Right atrium auricular region (tissue), 2 donors: ENCODE measurements at regions not wholly inside any gene's neighbourhood (a gene's known extent, or its start where the extent isn't known, plus 50 kb on each side); places are given as distances from the start of the nearest gene placed in this dataset.
A peak's percentile ranks its signal among the peaks of the same experiment; 100 is the strongest.

Experiments used
- DNase-seq: peaks from one replicate; pipeline ENCODE4 v3.0.0-alpha.2; 2019; ENCODE audit warnings: low spot score
- H3K27ac ChIP-seq, 2 donors: fragments of 200-600 bp; sonication (generic); 1 replicate in 1 of 2; 2 replicates in 1 of 2; pipeline ENCODE4 v1.5.1; 2016 to 2019
- H3K27me3 ChIP-seq, 2 donors: fragments of 200-600 bp; sonication (generic); one replicate each; pipeline versions ENCODE4 v1.5.1 to v1.6.0; 2017 to 2019
- H3K36me3 ChIP-seq: fragments of 200-600 bp; sonication (generic); one replicate; pipeline ENCODE4 v1.5.1; 2016
- H3K4me1 ChIP-seq, 2 donors: fragments of 200-600 bp; sonication (generic); one replicate each; pipeline versions ENCODE4 v1.5.1 to v1.6.0; 2017 to 2019
- H3K4me3 ChIP-seq, 2 donors: fragments of 200-600 bp; sonication (generic); 1 replicate in 1 of 2; 2 replicates in 1 of 2; pipeline ENCODE4 v1.5.1; 2017 to 2019; ENCODE audit warnings: mild to moderate bottlenecking in 1 of 2, moderate library complexity in 1 of 2
- H3K9me3 ChIP-seq, 2 donors: fragments of 200-600 bp; sonication (generic); one replicate each; pipeline ENCODE4 v1.5.1; 2019
- TF ChIP-seq, protein P1 (sequence below), 2 donors: fragments of 200-600 bp; sonication (generic); IDR thresholded peaks; one replicate each; pipeline ENCODE4 v1.5.1; 2019; ENCODE audit warnings: antibody characterized with exemption in 2 of 2

DNA sequence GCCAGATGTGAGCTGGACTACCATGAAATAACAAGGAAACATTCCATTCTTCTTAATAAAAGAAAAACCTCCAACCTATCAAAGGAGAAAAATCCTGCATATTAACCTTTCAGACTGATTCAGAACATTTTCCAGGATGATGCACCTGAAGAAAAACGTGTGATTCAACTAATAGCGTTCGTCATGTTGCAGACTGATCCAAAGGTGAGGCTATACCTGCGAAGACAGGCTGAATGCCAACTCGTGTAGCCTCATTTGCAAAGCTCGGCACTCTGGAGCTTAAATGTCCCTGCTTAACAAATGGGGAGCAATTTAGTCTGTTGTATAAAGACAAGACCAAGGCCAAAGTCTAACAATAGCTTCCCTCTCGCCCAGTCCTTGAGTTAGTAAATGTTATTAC is 172.0 kb upstream of the NOCT start:
- no peak overlapping the region for H3K4me3 ChIP-seq
- no peak overlapping the region for H3K27ac ChIP-seq
- H3K27me3 ChIP-seq, result no peaks in the 10 kb centered on the region
- H3K9me3 ChIP-seq, result no peaks in the 10 kb centered on the region
- TF ChIP-seq, protein P1, sequence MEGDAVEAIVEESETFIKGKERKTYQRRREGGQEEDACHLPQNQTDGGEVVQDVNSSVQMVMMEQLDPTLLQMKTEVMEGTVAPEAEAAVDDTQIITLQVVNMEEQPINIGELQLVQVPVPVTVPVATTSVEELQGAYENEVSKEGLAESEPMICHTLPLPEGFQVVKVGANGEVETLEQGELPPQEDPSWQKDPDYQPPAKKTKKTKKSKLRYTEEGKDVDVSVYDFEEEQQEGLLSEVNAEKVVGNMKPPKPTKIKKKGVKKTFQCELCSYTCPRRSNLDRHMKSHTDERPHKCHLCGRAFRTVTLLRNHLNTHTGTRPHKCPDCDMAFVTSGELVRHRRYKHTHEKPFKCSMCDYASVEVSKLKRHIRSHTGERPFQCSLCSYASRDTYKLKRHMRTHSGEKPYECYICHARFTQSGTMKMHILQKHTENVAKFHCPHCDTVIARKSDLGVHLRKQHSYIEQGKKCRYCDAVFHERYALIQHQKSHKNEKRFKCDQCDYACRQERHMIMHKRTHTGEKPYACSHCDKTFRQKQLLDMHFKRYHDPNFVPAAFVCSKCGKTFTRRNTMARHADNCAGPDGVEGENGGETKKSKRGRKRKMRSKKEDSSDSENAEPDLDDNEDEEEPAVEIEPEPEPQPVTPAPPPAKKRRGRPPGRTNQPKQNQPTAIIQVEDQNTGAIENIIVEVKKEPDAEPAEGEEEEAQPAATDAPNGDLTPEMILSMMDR (IDR thresholded peaks at IDR 0.05), result no peak
- H3K36me3 ChIP-seq, result no peaks in the 10 kb centered on the region
- DNase-seq, result no peak
- peaks cover 0 to 7% of the 10 kb centered on the region in 2 donors for H3K4me1 ChIP-seq

DNA sequence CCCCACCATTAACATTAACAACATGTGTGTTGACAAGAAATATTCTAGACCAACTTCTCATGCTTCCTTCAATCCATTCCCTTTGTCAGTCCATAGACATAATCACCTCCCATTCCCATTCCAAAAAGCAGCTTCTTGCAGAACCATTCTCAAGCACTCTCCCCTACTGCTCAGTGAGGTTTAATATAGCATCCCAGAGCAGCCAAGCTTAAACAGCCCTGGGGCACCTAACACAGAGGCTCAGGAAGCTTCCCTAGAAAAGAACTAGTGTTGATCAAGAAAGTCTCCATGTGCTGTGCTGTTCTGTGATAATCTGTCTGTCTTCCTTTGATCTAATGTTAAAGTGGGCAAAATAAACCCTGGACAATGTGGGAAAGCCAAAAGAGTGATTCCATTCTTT is 174.2 kb upstream of the NOCT start:
- TF ChIP-seq, protein P1 (IDR thresholded peaks at IDR 0.05), result no peak
- H3K36me3 ChIP-seq, result no peaks in the 10 kb centered on the region
- H3K9me3 ChIP-seq, result no peaks in the 10 kb centered on the region
- no peak overlapping the region for H3K4me3 ChIP-seq
- H3K27ac ChIP-seq, result no peak overlapping the region
- no peaks in the 10 kb centered on the region for H3K27me3 ChIP-seq
- DNase-seq, result no peak
- peaks cover 0 to 10% of the 10 kb centered on the region in 2 donors for H3K4me1 ChIP-seq

DNA sequence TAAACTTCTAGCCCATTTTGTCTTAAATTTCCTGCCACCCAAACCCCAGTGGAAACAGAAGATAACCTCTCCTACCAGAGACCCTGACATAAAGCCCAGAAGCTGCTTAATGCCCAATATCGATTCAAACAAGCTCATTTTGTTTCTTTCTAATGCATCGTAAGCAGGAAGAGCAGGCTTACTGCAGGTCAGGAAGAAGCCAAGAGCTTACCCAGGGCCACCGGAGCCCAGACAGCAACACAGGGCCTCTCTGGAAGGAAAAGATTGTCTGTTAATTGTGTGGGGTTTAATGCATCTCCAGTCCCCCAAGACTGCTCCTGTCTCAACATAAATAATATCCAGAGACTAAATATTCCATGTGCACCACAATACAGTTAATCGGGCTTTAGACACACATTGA is 177.3 kb upstream of the NOCT start:
- Histone ChIP-seq H3K4me3 (no peak overlapping the region), H3K4me1 (peaks cover 0 to 16% of the 10 kb centered on the region in 2 donors), H3K27me3 (no peaks in the 10 kb centered on the region), H3K9me3 (no peaks in the 10 kb centered on the region), H3K27ac (peak overlapping the region in 1 of 2 donors; percentile 5), H3K36me3 (no peaks in the 10 kb centered on the region)
- TF ChIP-seq, protein P1 (IDR thresholded peaks at IDR 0.05), result no peak
- no peak for DNase-seq

DNA sequence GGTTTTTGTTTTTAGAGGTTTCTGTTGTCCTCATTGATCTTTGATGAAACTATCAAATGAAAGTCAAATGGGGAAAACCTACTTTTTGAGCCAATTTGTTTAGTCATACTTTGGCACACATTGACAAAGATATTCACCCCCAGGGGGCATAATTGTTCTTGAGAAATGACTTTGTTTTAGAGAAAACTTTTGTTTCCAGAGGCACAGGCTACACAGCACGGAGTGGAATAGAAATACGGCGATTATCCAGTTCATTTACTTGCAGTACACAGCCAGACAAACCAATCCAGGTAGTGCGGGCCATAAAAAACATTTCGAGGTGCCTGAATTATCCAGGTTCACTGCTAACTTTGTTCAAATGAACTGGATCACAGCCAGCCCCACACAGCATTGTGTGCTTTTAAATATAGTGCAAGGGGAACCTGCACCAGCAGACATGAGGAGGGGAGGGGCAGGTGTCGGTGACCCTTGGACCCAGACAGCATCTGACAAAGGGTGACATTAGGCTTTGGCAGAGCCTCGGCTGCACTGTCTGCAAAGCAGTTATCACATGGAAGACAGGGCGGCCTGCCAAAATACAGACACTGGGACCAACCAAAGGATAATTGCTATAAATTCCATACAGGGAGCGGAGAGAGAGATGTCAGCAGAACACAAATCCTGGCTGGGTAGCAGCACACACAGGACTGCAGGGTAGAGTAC is 179.6 kb upstream of the NOCT start:
- TF ChIP-seq, protein P1 (IDR thresholded peaks at IDR 0.05), result peak in 1 of 2 donors; percentile 31

DNA sequence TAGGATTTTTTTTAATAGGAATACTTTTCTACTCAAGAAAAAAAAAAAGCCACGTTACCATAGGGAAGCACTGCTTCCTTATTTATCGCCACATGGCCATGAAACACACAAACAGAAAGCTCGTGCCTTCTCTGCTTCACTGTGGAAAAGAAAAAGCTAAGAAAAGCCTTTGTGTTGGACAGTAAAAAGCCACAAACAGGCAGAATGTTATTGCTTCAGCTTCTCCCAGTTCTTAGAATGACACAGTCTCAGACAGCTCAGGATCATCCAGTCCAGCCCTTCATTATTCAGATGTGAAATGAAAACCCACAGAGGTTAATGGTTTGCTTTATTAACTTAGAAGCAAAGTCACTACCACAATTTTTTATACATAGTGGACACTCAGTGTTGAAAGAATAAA is 181.6 kb upstream of the NOCT start:
- TF ChIP-seq, protein P1 (IDR thresholded peaks at IDR 0.05), result no peak
- no peak for DNase-seq
- Histone ChIP-seq H3K4me1 (peaks cover 0 to 10% of the 10 kb centered on the region in 2 donors), H3K36me3 (no peaks in the 10 kb centered on the region), H3K27ac (peak overlapping the region in 1 of 2 donors; percentile 11), H3K27me3 (no peaks in the 10 kb centered on the region), H3K4me3 (no peak overlapping the region), H3K9me3 (no peaks in the 10 kb centered on the region)

More for the DNA sequence above, 179.6 kb upstream of the NOCT start:
- peaks cover 0 to 12% of the 10 kb centered on the region in 2 donors for H3K4me1 ChIP-seq
- DNase-seq, result no peak
- peak overlapping the region; percentile 16 to 37 for H3K27ac ChIP-seq
- H3K27me3 ChIP-seq, result no peaks in the 10 kb centered on the region
- no peaks in the 10 kb centered on the region for H3K9me3 ChIP-seq
- no peaks in the 10 kb centered on the region for H3K36me3 ChIP-seq
- no peak overlapping the region for H3K4me3 ChIP-seq

DNA sequence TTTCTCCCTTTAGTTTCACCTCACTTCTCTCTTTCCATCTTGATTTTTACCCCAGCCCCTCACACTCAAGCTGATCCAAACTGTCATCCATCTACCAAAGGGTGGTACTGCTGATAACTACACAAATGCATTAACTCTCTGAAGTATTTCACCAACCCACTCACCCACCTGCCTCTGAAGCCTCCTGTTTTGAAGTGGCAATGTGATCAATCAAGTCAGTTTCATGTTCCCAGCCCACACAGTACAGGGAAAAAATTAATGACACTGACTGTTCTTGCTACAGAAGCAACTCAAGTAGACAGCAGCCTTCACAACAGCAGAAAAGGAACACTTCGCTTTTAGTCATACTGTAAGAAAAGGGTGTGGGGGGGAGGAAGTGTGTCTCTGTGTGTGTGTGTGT is 183.0 kb upstream of the NOCT start:
- H3K36me3 ChIP-seq, result no peaks in the 10 kb centered on the region
- H3K4me3 ChIP-seq, result no peak overlapping the region
- no peak for DNase-seq
- TF ChIP-seq, protein P1 (IDR thresholded peaks at IDR 0.05), result no peak
- peaks cover 0 to 10% of the 10 kb centered on the region in 2 donors for H3K4me1 ChIP-seq
- H3K9me3 ChIP-seq, result no peaks in the 10 kb centered on the region
- no peaks in the 10 kb centered on the region for H3K27me3 ChIP-seq
- H3K27ac ChIP-seq, result no peak overlapping the region
